ENCODE measurements at regions not wholly inside any gene's neighbourhood (a gene's known extent, or its start where the extent isn't known, plus 50 kb on each side); places are given as distances from the start of the nearest gene placed in this dataset.
A peak's percentile ranks its signal among the peaks of the same experiment; 100 is the strongest.

- Histone ChIP-seq H3K4me1 (ENCODE audit: control insufficient read depth in 1 of 2, insufficient read depth in 2 of 2, low read length in 2 of 2) (no peaks in the 10 kb centered on the region), H3K27me3 (ENCODE audit: control insufficient read depth in 2 of 2, insufficient read depth in 2 of 2, low read length in 2 of 2) (peaks cover 95 to 100% of the 10 kb centered on the region in 2 donors), H3K9me3 (replicated peaks in 1 of 2; ENCODE audit: control insufficient read depth in 1 of 2, insufficient read depth in 1 of 2, low read length in 2 of 2) (peaks cover 17 to 69% of the 10 kb centered on the region in 2 donors), H3K4me3 (replicated peaks in 1 of 3; ENCODE audit: low read depth in 2 of 3, low read length in 3 of 3) (no peak overlapping the region), H4K20me1 (ENCODE audit: insufficient read depth, low read length) (peaks cover 27% of the 10 kb centered on the region), H3K4me2 (replicated peaks; ENCODE audit: extremely low read depth, low read length, poor library complexity, severe bottlenecking) (no peak overlapping the region), H3K27ac (ENCODE audit: low read depth in 1 of 2, low read length in 2 of 2) (no peak overlapping the region), H3K9ac (ENCODE audit: insufficient read depth, low read length, poor library complexity, severe bottlenecking) (no peak overlapping the region), H3K36me3 (replicated peaks in 1 of 2; ENCODE audit: control insufficient read depth in 1 of 2, insufficient read depth in 2 of 2, low read length in 2 of 2) (no peaks in the 10 kb centered on the region), H2AFZ (ENCODE audit: insufficient read depth, low read depth, low read length, poor library complexity, severe bottlenecking) (no peak overlapping the region), H3K79me2 (ENCODE audit: insufficient read depth, low read length) (no peaks in the 10 kb centered on the region)
- TF ChIP-seq CTCF (IDR thresholded peaks at IDR 0.05), result no peak
- peaks cover 12 to 44% (median 27%) of the 10 kb centered on the region in 7 donors for H3K9me3 Mint-ChIP-seq
- intact Hi-C loops (cut with micrococcal nuclease), result loop anchor here in 1 of 2 donors (5.0 kb wide), 1 partner anchor 82 kb away; no protein-coding TSS in a partner anchor
- H3K27ac Mint-ChIP-seq, result no peak overlapping the region
- H3K27me3 Mint-ChIP-seq (ENCODE audit: low read depth in 3 of 3), result peaks cover 98 to 100% (median 99%) of the 10 kb centered on the region in 3 donors
- peaks cover 6 to 10% of the 10 kb centered on the region in 2 donors for H3K36me3 Mint-ChIP-seq
- WGBS (ENCODE audit: insufficient coverage), result 100% methylated on average over 1 of the region's 4 CpGs
- H3K4me1 Mint-ChIP-seq, result peaks cover 4% of the 10 kb centered on the region
- no peak for DNase-seq
- peak overlapping the region in 1 of 2 donors; percentile 86 for H3K4me3 Mint-ChIP-seq
Observed at GRCh38 chr13:99143904-99144303, 56.8 kb upstream of the UBAC2 start.

- Histone ChIP-seq H3K27me3 (ENCODE audit: control insufficient read depth in 2 of 2, insufficient read depth in 2 of 2, low read length in 2 of 2) (peaks cover 95 to 100% of the 10 kb centered on the region in 2 donors), H3K9ac (ENCODE audit: insufficient read depth, low read length, poor library complexity, severe bottlenecking) (no peak overlapping the region), H3K4me2 (replicated peaks; ENCODE audit: extremely low read depth, low read length, poor library complexity, severe bottlenecking) (no peak overlapping the region), H3K4me1 (ENCODE audit: control insufficient read depth in 1 of 2, insufficient read depth in 2 of 2, low read length in 2 of 2) (no peaks in the 10 kb centered on the region), H3K79me2 (ENCODE audit: insufficient read depth, low read length) (no peaks in the 10 kb centered on the region), H3K36me3 (replicated peaks in 1 of 2; ENCODE audit: control insufficient read depth in 1 of 2, insufficient read depth in 2 of 2, low read length in 2 of 2) (no peaks in the 10 kb centered on the region), H4K20me1 (ENCODE audit: insufficient read depth, low read length) (peaks cover 27% of the 10 kb centered on the region), H3K27ac (ENCODE audit: low read depth in 1 of 2, low read length in 2 of 2) (no peak overlapping the region), H3K9me3 (replicated peaks in 1 of 2; ENCODE audit: control insufficient read depth in 1 of 2, insufficient read depth in 1 of 2, low read length in 2 of 2) (peaks cover 17 to 70% of the 10 kb centered on the region in 2 donors), H3K4me3 (replicated peaks in 1 of 3; ENCODE audit: low read depth in 2 of 3, low read length in 3 of 3) (no peak overlapping the region), H2AFZ (ENCODE audit: insufficient read depth, low read depth, low read length, poor library complexity, severe bottlenecking) (no peak overlapping the region)
- Mint-ChIP-seq H3K27ac (no peak overlapping the region), H3K4me3 (peak overlapping the region in 1 of 2 donors; percentile 85), H3K36me3 (peaks cover 6 to 10% of the 10 kb centered on the region in 2 donors), H3K27me3 (ENCODE audit: low read depth in 3 of 3) (peaks cover 98 to 100% (median 99%) of the 10 kb centered on the region in 3 donors), H3K4me1 (peaks cover 4% of the 10 kb centered on the region), H3K9me3 (peaks cover 12 to 44% (median 27%) of the 10 kb centered on the region in 7 donors)
- DNase-seq, result peak; percentile 42 to 65 (median 60)
- intact Hi-C loops (cut with micrococcal nuclease), result loop anchor here in 1 of 2 donors (5.0 kb wide), 1 partner anchor 82 kb away; no protein-coding TSS in a partner anchor
- WGBS (ENCODE audit: insufficient coverage), result 0% methylated on average over 2 of the region's 6 CpGs
- TF ChIP-seq CTCF (IDR thresholded peaks at IDR 0.05), result no peak
Observed at GRCh38 chr13:99144306-99144705, 56.3 kb upstream of the UBAC2 start.

Data from CD14-positive monocyte (primary cell).